ENCODE measurements at regions not wholly inside any gene's neighbourhood (a gene's known extent, or its start where the extent isn't known, plus 50 kb on each side); places are given as distances from the start of the nearest gene placed in this dataset.

DNA sequence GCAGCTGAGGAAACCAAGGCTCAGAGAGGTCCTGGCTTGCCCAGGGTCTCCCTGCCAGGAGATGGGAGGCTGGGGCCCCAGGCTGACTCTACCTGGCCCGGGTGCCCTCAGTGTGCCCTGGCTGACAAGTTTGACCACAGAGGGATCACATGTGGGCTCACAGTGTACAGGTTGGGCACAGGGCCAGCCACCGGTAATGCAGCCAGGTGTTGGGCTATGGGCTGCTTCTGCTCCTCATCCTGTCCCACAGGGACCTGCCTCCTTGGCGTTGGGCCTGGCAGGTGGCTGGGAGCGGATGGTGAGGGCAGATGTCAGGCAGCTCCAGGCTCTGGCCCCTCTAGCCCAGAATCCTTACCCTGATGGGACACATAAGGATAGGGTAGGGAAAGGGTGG is 250.5 kb downstream of the LOXHD1 start:
- DNase-seq (ENCODE audit: low spot score): no peak
- H3K36me3 ChIP-seq (replicated peaks in 1 of 2; ENCODE audit: control insufficient read depth in 2 of 2, insufficient read depth in 2 of 2, low read length in 2 of 2): peaks cover 0 to 7% of the 10 kb centered on the region in 2 donors
- WGBS, 2 donors (ENCODE audit: extremely low coverage in 2 of 2, insufficient read length in 2 of 2, insufficient replicate concordance in 1 of 2): no CpG with 5 or more reads among the region's 4 CpGs

DNA sequence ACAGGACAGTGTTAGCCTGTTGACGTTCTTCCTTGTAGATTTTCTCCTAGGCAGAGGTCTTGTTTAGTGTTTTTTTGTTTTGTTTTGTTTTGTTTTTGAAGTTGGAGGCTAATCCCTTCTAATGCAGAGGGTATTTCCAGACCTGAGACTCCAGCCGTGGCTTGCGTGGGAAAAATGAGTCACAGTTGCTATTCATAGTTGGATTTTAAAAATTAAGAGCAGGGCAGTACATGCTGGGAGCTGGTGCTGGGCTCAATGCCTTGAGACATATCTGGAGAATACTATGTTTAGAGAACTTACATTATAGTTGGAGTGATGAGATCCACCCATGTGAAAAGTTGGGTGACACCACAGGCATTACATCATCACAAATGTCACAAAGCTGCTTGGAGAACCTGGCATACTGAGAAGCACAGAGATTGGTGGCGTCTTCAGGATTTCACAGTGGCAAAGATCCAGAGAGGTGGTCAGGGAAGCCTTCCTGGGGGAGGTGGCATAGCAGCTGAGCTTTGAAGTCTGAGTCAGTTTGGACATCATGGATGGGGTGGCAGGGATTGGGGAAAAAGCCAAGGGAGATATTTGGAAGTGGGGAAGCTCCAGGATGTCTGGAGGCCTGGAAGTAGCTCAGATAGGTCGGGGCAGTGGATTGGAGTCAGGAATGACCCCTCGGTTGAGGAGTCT is 249.4 kb downstream of the LOXHD1 start:
- no peak overlapping the region for H3K9ac ChIP-seq (ENCODE audit: low read depth, low read length, poor library complexity)
- no peak overlapping the region for H3K4me2 ChIP-seq (ENCODE audit: insufficient read depth, low read length, poor library complexity, severe bottlenecking)
- no peak overlapping the region for H3K4me3 ChIP-seq (ENCODE audit: low read length in 2 of 2)
- H3K4ac ChIP-seq (ENCODE audit: low read length): no peak overlapping the region
- no peak overlapping the region for H2AK5ac ChIP-seq (ENCODE audit: low read depth, low read length)
- no peak overlapping the region for H2BK5ac ChIP-seq (ENCODE audit: low read length)
- peaks cover 11 to 14% of the 10 kb centered on the region in 2 donors for H3K4me1 ChIP-seq (ENCODE audit: control insufficient read depth in 2 of 2, insufficient read depth in 1 of 2, low read depth in 1 of 2, low read length in 2 of 2)
- no peak overlapping the region for H2BK12ac ChIP-seq (ENCODE audit: low read length)
- no peaks in the 10 kb centered on the region for H3K9me3 ChIP-seq (replicated peaks in 1 of 2; ENCODE audit: control insufficient read depth in 2 of 2, insufficient read depth in 1 of 2, low read depth in 1 of 2, low read length in 2 of 2)
- no peak overlapping the region for H2BK15ac ChIP-seq (ENCODE audit: low read length)
- H3K18ac ChIP-seq (ENCODE audit: low read length): no peak overlapping the region
- H3K27me3 ChIP-seq (ENCODE audit: control insufficient read depth in 3 of 3, insufficient read depth in 3 of 3, low read depth in 1 of 3, low read length in 3 of 3): no peaks in the 10 kb centered on the region
- no peak overlapping the region for H3K14ac ChIP-seq (ENCODE audit: low read length)
- H2BK120ac ChIP-seq (ENCODE audit: low read depth, low read length): no peak overlapping the region
- DNase-seq (ENCODE audit: low spot score): no peak
- no peak overlapping the region for H3K23ac ChIP-seq (ENCODE audit: low read depth, low read length, poor library complexity)
- no peak overlapping the region for H4K91ac ChIP-seq (ENCODE audit: low read depth, low read length, poor library complexity)
- no peak overlapping the region for H3K27ac ChIP-seq (replicated peaks; ENCODE audit: low read length)
- H3K36me3 ChIP-seq (replicated peaks in 1 of 2; ENCODE audit: control insufficient read depth in 2 of 2, insufficient read depth in 2 of 2, low read length in 2 of 2): peaks cover 0 to 7% of the 10 kb centered on the region in 2 donors
- H2AFZ ChIP-seq (ENCODE audit: low read length): no peak overlapping the region
- peaks cover 8% of the 10 kb centered on the region for H3K79me1 ChIP-seq (ENCODE audit: low read depth, low read length)
- no peak overlapping the region for H4K8ac ChIP-seq (ENCODE audit: low read depth, low read length)
- no CpG with 5 or more reads among the region's 6 CpGs for WGBS, 2 donors (ENCODE audit: extremely low coverage in 2 of 2, insufficient read length in 2 of 2, insufficient replicate concordance in 1 of 2)

More for the DNA sequence above, 250.5 kb downstream of the LOXHD1 start:
- H4K8ac ChIP-seq (ENCODE audit: low read depth, low read length): no peak overlapping the region
- no peak overlapping the region for H2BK120ac ChIP-seq (ENCODE audit: low read depth, low read length)
- H3K4me1 ChIP-seq (ENCODE audit: control insufficient read depth in 2 of 2, insufficient read depth in 1 of 2, low read depth in 1 of 2, low read length in 2 of 2): peaks cover under 1 to 4% of the 10 kb centered on the region in 2 donors
- no peaks in the 10 kb centered on the region for H3K27me3 ChIP-seq (ENCODE audit: control insufficient read depth in 3 of 3, insufficient read depth in 3 of 3, low read depth in 1 of 3, low read length in 3 of 3)
- H2BK15ac ChIP-seq (ENCODE audit: low read length): no peak overlapping the region
- H3K23ac ChIP-seq (ENCODE audit: low read depth, low read length, poor library complexity): peak overlapping the region; percentile 16
- no peaks in the 10 kb centered on the region for H3K9me3 ChIP-seq (replicated peaks in 1 of 2; ENCODE audit: control insufficient read depth in 2 of 2, insufficient read depth in 1 of 2, low read depth in 1 of 2, low read length in 2 of 2)
- no peak overlapping the region for H3K9ac ChIP-seq (ENCODE audit: low read depth, low read length, poor library complexity)
- H3K27ac ChIP-seq (replicated peaks; ENCODE audit: low read length): no peak overlapping the region
- H3K14ac ChIP-seq (ENCODE audit: low read length): no peak overlapping the region
- H3K18ac ChIP-seq (ENCODE audit: low read length): peak overlapping the region; percentile 18
- no peak overlapping the region for H2BK12ac ChIP-seq (ENCODE audit: low read length)
- H3K4me2 ChIP-seq (ENCODE audit: insufficient read depth, low read length, poor library complexity, severe bottlenecking): no peak overlapping the region
- H3K4me3 ChIP-seq (ENCODE audit: low read length in 2 of 2): no peak overlapping the region
- peaks cover 8% of the 10 kb centered on the region for H3K79me1 ChIP-seq (ENCODE audit: low read depth, low read length)
- no peak overlapping the region for H2BK5ac ChIP-seq (ENCODE audit: low read length)
- no peak overlapping the region for H2AK5ac ChIP-seq (ENCODE audit: low read depth, low read length)
- H3K4ac ChIP-seq (ENCODE audit: low read length): no peak overlapping the region
- no peak overlapping the region for H4K91ac ChIP-seq (ENCODE audit: low read depth, low read length, poor library complexity)
- H2AFZ ChIP-seq (ENCODE audit: low read length): no peak overlapping the region

DNA sequence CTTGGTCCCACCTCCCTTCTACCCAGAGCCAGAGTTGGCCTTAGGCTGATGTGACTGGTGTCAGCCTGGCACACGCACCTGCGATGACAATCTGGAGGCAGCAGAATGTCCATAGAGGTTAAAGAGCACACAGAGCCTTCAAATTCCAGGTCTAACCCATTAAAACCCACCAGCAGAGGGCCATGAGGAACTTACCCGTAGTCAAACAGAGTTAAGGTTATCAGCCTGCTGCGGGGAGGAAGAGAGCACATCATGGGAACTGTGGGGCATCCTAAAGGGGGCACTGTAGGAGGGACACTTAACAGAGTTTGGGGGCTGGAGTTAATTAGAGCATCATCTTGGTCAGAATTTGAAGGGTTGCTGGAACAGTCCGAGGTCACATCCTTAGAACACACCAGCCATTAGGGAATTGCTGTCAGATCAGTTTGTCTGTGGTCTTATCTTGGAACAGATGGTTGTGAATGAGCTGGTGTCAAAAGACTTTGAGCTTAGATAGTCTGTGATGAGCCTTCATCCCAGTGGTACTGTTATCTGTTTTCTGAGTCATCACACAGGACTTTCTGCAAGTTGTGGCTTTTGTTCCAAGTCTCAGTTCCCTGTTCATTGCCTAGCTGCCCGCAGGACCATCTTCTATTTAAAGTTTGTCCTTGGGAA is 248.6 kb downstream of the LOXHD1 start:
- Histone ChIP-seq H3K4me3 (ENCODE audit: low read length in 2 of 2) (no peak overlapping the region), H3K9ac (ENCODE audit: low read depth, low read length, poor library complexity) (no peak overlapping the region), H3K27me3 (ENCODE audit: control insufficient read depth in 3 of 3, insufficient read depth in 3 of 3, low read depth in 1 of 3, low read length in 3 of 3) (no peaks in the 10 kb centered on the region), H3K79me1 (ENCODE audit: low read depth, low read length) (peaks cover 8% of the 10 kb centered on the region), H3K23ac (ENCODE audit: low read depth, low read length, poor library complexity) (no peak overlapping the region), H3K18ac (ENCODE audit: low read length) (no peak overlapping the region), H2AFZ (ENCODE audit: low read length) (no peak overlapping the region), H3K14ac (ENCODE audit: low read length) (no peak overlapping the region), H4K8ac (ENCODE audit: low read depth, low read length) (no peak overlapping the region), H3K4me1 (ENCODE audit: control insufficient read depth in 2 of 2, insufficient read depth in 1 of 2, low read depth in 1 of 2, low read length in 2 of 2) (peaks cover 17 to 19% of the 10 kb centered on the region in 2 donors), H2BK12ac (ENCODE audit: low read length) (no peak overlapping the region), H3K4ac (ENCODE audit: low read length) (no peak overlapping the region), H4K91ac (ENCODE audit: low read depth, low read length, poor library complexity) (no peak overlapping the region), H3K27ac (replicated peaks; ENCODE audit: low read length) (no peak overlapping the region), H2AK5ac (ENCODE audit: low read depth, low read length) (no peak overlapping the region), H2BK120ac (ENCODE audit: low read depth, low read length) (no peak overlapping the region), H2BK5ac (ENCODE audit: low read length) (no peak overlapping the region), H3K4me2 (ENCODE audit: insufficient read depth, low read length, poor library complexity, severe bottlenecking) (no peak overlapping the region), H3K36me3 (replicated peaks in 1 of 2; ENCODE audit: control insufficient read depth in 2 of 2, insufficient read depth in 2 of 2, low read length in 2 of 2) (peaks cover 0 to 7% of the 10 kb centered on the region in 2 donors), H2BK15ac (ENCODE audit: low read length) (no peak overlapping the region), H3K9me3 (replicated peaks in 1 of 2; ENCODE audit: control insufficient read depth in 2 of 2, insufficient read depth in 1 of 2, low read depth in 1 of 2, low read length in 2 of 2) (no peaks in the 10 kb centered on the region)
- WGBS, 2 donors (ENCODE audit: extremely low coverage in 2 of 2, insufficient read length in 2 of 2, insufficient replicate concordance in 1 of 2): no CpG with 5 or more reads among the region's 6 CpGs
- DNase-seq (ENCODE audit: low spot score): no peak

DNA sequence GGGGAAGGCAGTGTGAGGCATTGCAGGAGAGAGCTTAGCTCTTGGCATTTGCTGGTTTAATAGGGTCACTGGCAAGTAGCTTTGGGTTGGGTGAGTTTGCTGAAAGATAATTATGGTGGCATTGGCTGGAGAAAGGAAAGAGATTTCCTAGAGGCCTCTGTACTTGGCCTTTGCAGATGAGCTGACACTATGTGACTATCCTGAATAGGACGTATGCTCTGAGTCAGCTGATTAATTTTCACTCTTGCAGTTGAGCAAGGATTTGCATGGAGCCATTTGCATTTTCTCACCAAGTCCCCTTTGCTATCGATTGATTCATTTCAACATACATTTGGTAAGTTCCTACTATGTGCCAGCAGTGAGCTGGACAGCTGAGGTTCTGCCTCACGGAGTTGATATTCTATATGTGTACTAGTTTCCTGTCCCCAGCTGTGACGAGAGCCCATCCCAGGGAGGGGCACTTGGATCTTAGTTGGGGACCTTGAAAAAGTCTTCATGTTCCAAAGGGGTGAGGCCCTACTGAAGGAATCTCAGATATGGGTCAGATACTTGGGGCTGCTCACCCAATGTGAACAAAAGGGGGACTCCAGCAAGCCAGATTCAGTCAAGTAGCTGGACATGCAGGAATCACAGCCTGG is 245.7 kb downstream of the LOXHD1 start:
- H3K36me3 ChIP-seq (replicated peaks in 1 of 2; ENCODE audit: control insufficient read depth in 2 of 2, insufficient read depth in 2 of 2, low read length in 2 of 2): peaks cover 0 to 7% of the 10 kb centered on the region in 2 donors
- H2BK5ac ChIP-seq (ENCODE audit: low read length): no peak overlapping the region
- no peak overlapping the region for H3K18ac ChIP-seq (ENCODE audit: low read length)
- H2BK120ac ChIP-seq (ENCODE audit: low read depth, low read length): no peak overlapping the region
- H4K91ac ChIP-seq (ENCODE audit: low read depth, low read length, poor library complexity): no peak overlapping the region
- H2BK15ac ChIP-seq (ENCODE audit: low read length): no peak overlapping the region
- H2BK12ac ChIP-seq (ENCODE audit: low read length): no peak overlapping the region
- no peak overlapping the region for H3K4me3 ChIP-seq (ENCODE audit: low read length in 2 of 2)
- no peak overlapping the region for H3K4ac ChIP-seq (ENCODE audit: low read length)
- H3K14ac ChIP-seq (ENCODE audit: low read length): no peak overlapping the region
- H3K27ac ChIP-seq (replicated peaks; ENCODE audit: low read length): no peak overlapping the region
- H3K4me1 ChIP-seq (ENCODE audit: control insufficient read depth in 2 of 2, insufficient read depth in 1 of 2, low read depth in 1 of 2, low read length in 2 of 2): peaks cover 28 to 35% of the 10 kb centered on the region in 2 donors
- H2AFZ ChIP-seq (ENCODE audit: low read length): no peak overlapping the region
- no peak overlapping the region for H2AK5ac ChIP-seq (ENCODE audit: low read depth, low read length)
- H3K23ac ChIP-seq (ENCODE audit: low read depth, low read length, poor library complexity): no peak overlapping the region
- peaks cover 3% of the 10 kb centered on the region for H3K79me1 ChIP-seq (ENCODE audit: low read depth, low read length)
- no peak for DNase-seq (ENCODE audit: low spot score)
- H3K9ac ChIP-seq (ENCODE audit: low read depth, low read length, poor library complexity): no peak overlapping the region
- no CpG with 5 or more reads among the region's 4 CpGs for WGBS, 2 donors (ENCODE audit: extremely low coverage in 2 of 2, insufficient read length in 2 of 2, insufficient replicate concordance in 1 of 2)
- H3K27me3 ChIP-seq (ENCODE audit: control insufficient read depth in 3 of 3, insufficient read depth in 3 of 3, low read depth in 1 of 3, low read length in 3 of 3): no peaks in the 10 kb centered on the region
- H3K9me3 ChIP-seq (replicated peaks in 1 of 2; ENCODE audit: control insufficient read depth in 2 of 2, insufficient read depth in 1 of 2, low read depth in 1 of 2, low read length in 2 of 2): no peaks in the 10 kb centered on the region
- H4K8ac ChIP-seq (ENCODE audit: low read depth, low read length): no peak overlapping the region
- no peak overlapping the region for H3K4me2 ChIP-seq (ENCODE audit: insufficient read depth, low read length, poor library complexity, severe bottlenecking)
